ENCODE measurements at regions not wholly inside any gene's neighbourhood (a gene's known extent, or its start where the extent isn't known, plus 50 kb on each side); places are given as distances from the start of the nearest gene placed in this dataset.

DNA sequence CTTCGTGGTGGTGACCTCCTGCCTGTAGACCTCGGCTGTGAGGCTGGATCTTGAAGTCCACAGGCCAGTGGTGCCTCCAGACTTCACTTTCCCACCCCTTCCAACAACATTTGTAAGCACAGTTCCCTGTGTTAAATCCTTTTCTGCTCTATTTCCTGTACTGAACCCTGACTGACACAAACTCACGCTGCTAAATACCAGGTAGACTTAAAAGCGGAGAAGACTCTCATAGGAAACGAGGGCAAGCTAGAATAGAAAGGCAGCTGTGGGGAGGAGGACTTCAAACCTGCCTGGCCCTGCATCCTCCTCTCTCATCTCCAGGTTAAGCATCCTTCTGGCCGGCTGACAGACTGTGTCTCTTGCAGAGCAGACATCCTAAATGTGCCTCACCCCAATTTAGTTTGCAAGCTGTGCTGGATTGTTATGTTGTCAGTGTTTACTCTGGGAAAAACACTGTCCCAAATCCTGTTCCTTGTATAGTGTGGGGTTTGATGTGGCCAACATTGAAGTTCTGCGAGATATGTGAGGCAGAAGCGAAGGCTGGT is 58.5 kb upstream of the LARS2 start:
- ATAC-seq (no peak), DNase-seq (ENCODE audit: low spot score) (no peak)

DNA sequence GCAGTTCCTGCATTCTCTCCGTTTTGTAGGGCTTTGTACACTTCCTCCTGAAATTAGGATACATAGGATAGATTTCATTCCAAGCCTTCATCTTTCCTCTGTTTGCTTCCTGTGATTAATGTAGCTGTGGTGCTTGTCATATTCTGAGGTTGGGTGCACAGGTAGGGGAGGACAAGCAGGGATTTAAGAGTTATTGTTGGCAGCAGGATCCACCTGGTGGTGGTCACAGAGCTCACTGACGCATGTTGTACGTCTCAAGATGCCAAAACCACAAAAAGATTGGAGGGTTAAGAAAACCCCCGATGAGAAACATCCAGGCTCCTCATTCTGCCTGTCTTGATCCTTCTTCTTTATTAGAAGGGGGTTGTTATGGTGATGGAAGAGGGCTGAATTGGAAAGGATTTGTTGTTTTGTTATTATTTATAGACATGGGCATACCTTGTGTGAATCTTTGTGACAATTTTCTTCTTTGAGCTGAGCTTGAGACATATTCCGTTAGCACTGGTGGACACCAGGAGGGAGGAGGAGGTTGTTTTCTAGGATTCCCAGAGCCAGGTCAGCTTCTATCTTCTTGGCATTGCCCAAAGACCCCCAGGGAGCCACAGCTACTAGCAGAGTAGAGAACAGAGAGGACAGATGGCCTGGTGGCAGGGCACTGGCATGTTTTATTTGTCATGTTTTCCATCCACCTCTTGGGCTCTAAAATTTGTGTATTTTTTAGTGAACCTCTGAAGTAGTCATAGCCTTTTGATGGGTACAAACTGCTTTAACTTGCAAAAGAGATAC is 57.7 kb upstream of the LARS2 start:
- ATAC-seq (no peak), DNase-seq (ENCODE audit: low spot score) (no peak)

DNA sequence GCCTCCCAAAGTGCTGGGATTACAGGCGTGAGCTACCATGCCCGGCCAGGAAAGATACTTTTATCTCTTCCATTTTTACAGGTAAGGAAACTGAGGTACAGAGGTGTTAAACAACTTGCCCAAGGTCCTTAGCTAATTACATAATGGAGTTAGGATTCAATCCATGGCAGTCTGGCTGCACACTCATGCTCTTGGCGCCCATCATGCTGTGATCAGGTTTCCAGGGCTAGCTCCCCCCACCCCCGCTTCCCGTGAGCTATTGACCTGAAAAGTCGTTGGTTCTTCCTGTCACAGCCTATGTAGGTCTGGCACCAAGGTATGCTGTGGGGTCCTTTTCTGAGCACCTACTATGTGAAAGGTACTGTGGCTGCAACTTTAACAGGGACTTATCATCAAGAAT is 55.9 kb upstream of the LARS2 start:
- DNase-seq (ENCODE audit: low spot score) (no peak), ATAC-seq (no peak)

DNA sequence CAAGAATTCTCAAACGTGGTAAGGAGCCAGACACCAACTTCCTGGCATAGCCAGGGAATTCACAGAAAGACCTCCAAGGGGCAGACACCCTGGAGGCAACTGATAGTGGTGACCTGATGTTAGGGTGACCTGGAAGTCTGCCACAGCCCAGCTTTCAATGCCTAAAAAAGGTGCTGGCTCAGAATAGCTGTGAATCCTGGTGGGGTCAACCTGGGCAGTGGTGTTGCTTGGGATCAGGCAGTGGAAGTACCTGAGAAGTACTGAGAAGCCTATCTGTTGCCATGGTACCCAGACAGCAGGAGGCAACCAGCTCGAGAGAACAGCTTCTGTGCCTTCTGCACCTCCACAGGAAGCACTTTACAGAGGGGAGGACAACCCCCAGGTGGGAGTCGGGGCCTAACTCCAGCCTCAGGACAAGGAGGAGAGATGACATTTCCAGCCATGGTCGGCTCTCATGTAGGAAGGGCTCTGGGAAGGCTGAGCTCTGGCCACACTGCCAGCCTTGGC is 55.4 kb upstream of the LARS2 start:
- DNase-seq (ENCODE audit: low spot score) (no peak), ATAC-seq (no peak)

DNA sequence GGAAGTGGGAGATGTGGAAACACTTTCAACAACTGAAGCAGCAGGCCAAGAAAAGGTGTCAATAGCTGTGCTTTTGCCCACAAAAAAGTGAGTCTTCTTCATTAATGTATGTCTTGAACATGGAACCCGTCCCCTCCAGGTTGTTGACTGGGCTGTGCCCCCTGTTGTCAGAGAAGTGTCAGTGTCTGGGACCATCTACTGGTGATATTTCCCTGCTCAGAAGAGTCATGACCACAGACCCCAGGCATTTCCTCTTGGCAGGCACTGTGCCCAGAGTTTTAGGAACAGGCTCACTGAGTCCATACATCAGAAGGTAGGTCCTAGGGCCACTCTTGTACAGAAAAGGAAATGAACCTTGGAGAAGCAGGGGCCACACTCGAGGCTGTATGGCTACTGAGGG is 54.8 kb upstream of the LARS2 start:
- ATAC-seq, result no peak
- DNase-seq (ENCODE audit: low spot score), result no peak

DNA sequence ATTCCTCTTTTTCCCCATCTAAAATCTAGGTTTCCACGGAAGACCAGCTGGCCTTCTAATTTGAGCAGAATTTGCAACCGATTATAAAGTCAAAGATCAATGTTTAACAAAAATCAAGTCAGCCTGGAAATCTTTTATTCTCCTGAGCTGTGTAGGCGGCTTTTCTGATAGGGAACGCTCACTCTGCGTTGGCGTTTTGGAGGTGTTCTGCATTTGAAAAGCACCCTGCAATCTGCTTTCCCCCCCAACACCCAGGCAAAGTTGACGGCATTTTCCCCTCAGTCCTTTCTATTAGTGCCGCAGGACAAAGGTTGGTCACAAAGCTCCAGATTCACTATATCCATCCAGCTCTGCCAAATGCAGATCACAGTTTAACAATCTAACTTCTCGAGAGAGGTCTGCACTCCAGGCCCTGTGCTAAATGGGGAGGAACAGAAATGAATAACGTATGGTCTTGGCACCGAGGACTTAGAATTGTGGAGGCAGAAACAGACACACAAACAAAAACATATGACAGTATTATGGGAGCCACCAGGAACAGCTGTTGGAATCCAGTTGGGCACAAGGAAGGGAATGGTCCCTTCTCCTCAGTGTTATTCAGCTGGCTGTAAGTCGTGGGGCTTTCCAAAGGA is 50.4 kb upstream of the LARS2 start:
- DNase-seq (ENCODE audit: low spot score) (no peak), ATAC-seq (no peak)
